Karpas-422 (cell line): ENCODE measurements at regions not wholly inside any gene's neighbourhood (a gene's known extent, or its start where the extent isn't known, plus 50 kb on each side); places are given as distances from the start of the nearest gene placed in this dataset.

Experiments used
- DNase-seq: peaks from one replicate; pipeline ENCODE4 v3.0.0-alpha.2; 2015
- H2AFZ ChIP-seq: fragments of 200-600 bp; sonication (generic); 2 replicates; pipeline ENCODE4 v1.6.1; 2014; ENCODE audit warnings: antibody characterized with exemption, low read length, mixed read lengths
- H3K27ac ChIP-seq: fragments of 200-600 bp; sonication (generic); 2 replicates; pipeline ENCODE4 v1.5.1; 2014; ENCODE audit warnings: mild to moderate bottlenecking, low read length, moderate library complexity
- H3K27me3 ChIP-seq: fragments of 200-600 bp; sonication (generic); 2 replicates; pipeline ENCODE4 v1.6.1; 2014; ENCODE audit warnings: low read length, mixed read lengths
- H3K36me3 ChIP-seq: fragments of 200-600 bp; sonication (generic); 2 replicates; pipeline ENCODE4 v1.6.1; 2014; ENCODE audit warnings: low read length, mixed read lengths; ENCODE audit not compliant: insufficient read depth
- H3K4me1 ChIP-seq: fragments of 200-600 bp; sonication (generic); 2 replicates; pipeline ENCODE4 v1.6.1; 2014; ENCODE audit warnings: mild to moderate bottlenecking, low read length, mixed read lengths
- H3K4me2 ChIP-seq: fragments of 200-600 bp; sonication (generic); 2 replicates; pipeline ENCODE4 v1.6.1; 2014; ENCODE audit warnings: low read length, low read depth, mild to moderate bottlenecking; ENCODE audit not compliant: poor library complexity, severe bottlenecking
- H3K4me3 ChIP-seq: fragments of 200-600 bp; sonication (generic); 2 replicates; pipeline ENCODE4 v1.5.1; 2014; ENCODE audit warnings: mild to moderate bottlenecking, antibody characterized with exemption, low read length, mixed read lengths
- H3K79me2 ChIP-seq: fragments of 200-600 bp; sonication (generic); 2 replicates; pipeline ENCODE4 v1.6.1; 2014; ENCODE audit warnings: mild to moderate bottlenecking, low read length, mixed read lengths
- H3K9ac ChIP-seq: fragments of 200-600 bp; sonication (generic); 2 replicates; pipeline ENCODE4 v1.6.0; 2014; ENCODE audit warnings: low read length
- H3K9me2 ChIP-seq: fragments of 200-600 bp; sonication (generic), shearing (Covaris generic); replicated peaks from 2 replicates; pipeline ENCODE4 v1.6.0; 2014; ENCODE audit warnings: mild to moderate bottlenecking, low read length, moderate library complexity; ENCODE audit not compliant: insufficient read depth
- H3K9me3 ChIP-seq: fragments of 300-700, 200-600 bp; sonication (generic); 2 replicates; pipeline ENCODE4 v1.6.1; 2014; ENCODE audit warnings: low read length, mixed read lengths
- H4K20me1 ChIP-seq: fragments of 200-600 bp; sonication (generic); 2 replicates; pipeline ENCODE4 v1.6.1; 2014; ENCODE audit warnings: mild to moderate bottlenecking, antibody characterized with exemption, low read length, low read depth; ENCODE audit not compliant: insufficient read depth

DNA sequence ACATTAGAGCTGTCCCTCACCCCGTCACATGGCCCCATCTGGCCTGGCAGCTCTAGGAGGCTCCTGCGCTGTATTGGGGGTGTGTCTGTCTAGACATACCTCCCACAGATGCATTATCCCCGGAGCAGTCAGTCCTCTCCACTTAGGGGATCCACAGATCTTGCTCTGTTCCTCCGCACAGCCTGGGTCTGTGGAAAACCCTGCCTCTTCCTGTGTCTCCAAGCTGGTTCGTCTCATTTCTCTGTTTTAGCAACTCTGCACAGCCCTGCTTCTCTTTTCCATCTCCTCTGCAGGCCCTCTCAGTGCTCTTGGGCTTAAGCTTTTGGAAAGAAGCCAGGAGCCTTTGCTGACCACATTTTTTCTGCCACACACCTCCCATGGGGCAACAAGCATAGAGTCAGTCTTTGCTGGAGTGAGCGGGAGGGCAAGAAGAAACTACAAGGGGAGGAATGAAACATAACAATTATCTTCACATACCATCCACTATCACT, 241.5 kb downstream of the FOXD2 start:
- H3K27ac ChIP-seq, result peak overlapping the region; percentile 97
- H3K4me1 ChIP-seq, result peaks cover 75% of the 10 kb centered on the region
- H3K9me2 ChIP-seq, result no peaks in the 10 kb centered on the region
- no peak overlapping the region for H2AFZ ChIP-seq
- H3K9ac ChIP-seq, result peak overlapping the region; percentile 34
- peak overlapping the region; percentile 26; the same call in 1 of the 2 replicates for H3K4me3 ChIP-seq
- DNase-seq, result peak; percentile 89
- no peaks in the 10 kb centered on the region for H4K20me1 ChIP-seq
- peaks cover 2% of the 10 kb centered on the region for H3K36me3 ChIP-seq
- no peaks in the 10 kb centered on the region for H3K27me3 ChIP-seq
- no peaks in the 10 kb centered on the region for H3K9me3 ChIP-seq
- peak overlapping the region; percentile 58 for H3K4me2 ChIP-seq
- 0 out of 2 replicates have a peak, but pooled peaks cover 2% of the 10 kb centered on the region for H3K79me2 ChIP-seq

DNA sequence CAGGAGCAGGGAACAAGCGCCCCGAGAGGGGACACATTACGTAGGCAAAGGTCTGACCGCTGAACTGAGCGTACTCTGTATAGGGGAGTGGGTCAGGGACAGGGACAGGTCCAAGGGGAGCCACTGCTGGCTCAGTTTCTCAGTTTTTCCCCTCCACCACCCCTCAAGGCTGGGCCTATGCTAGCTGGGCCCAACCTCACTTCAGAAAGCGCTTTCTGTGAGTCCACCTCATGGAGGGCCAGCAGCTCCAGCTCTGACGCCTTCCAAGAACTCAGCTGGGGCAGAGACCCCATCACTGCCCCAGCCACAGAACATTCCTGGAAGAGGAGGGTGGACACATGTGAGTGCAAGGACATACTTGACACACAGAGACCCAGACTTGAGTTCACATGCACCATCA, 242.0 kb downstream of the FOXD2 start:
- Histone ChIP-seq H3K4me3 (0 out of 2 replicates have a peak overlapping the region, but pooled peaks have one; percentile 26), H4K20me1 (no peaks in the 10 kb centered on the region), H3K9me3 (no peaks in the 10 kb centered on the region), H2AFZ (no peak overlapping the region), H3K9me2 (no peaks in the 10 kb centered on the region), H3K36me3 (no peaks in the 10 kb centered on the region), H3K4me1 (peaks cover 71% of the 10 kb centered on the region), H3K4me2 (peak overlapping the region; percentile 58), H3K9ac (peak overlapping the region; percentile 34; the same call in 1 of the 2 replicates), H3K27ac (peak overlapping the region; percentile 97; the same call in 1 of the 2 replicates), H3K27me3 (no peaks in the 10 kb centered on the region), H3K79me2 (0 out of 2 replicates have a peak, but pooled peaks cover 2% of the 10 kb centered on the region)
- DNase-seq, result no peak

DNA sequence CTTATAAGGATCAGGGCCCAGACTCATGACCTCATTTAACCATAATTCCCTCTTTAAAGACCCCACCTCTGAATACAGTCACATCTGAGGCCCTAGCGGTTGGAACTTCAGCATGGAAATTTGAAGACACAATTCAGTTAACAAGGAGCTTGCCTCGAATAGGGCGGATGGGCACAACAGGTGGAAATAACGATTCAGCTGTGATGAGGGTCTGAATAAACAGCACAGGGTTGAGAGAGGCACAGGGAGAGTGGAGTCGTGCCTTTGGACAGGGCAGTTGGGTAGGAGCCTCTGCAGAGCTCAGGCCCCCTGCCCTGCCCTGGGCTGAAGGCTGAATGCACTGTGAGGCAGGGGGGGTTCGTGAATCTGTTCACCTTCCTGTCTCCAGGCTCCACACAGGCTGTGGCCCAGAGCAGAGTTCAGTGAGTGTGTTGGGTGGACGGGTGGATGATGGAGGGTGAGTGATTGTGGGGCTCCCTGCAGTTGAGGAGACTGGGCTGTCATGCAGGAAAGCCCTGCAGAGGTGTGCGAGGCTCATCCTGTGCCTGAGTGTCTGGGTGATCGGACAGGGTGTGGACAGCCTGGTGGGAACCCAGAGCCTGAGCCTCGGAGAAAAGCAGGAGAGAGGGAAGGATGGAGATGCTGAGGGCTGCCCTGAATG, 243.1 kb downstream of the FOXD2 start:
- H3K4me3 ChIP-seq, result no peak overlapping the region
- H2AFZ ChIP-seq, result no peak overlapping the region
- DNase-seq, result no peak
- 0 out of 2 replicates have a peak, but pooled peaks cover 2% of the 10 kb centered on the region for H3K79me2 ChIP-seq
- no peaks in the 10 kb centered on the region for H3K27me3 ChIP-seq
- no peaks in the 10 kb centered on the region for H4K20me1 ChIP-seq
- no peak overlapping the region for H3K27ac ChIP-seq
- H3K4me2 ChIP-seq, result no peak overlapping the region
- H3K9me2 ChIP-seq, result no peaks in the 10 kb centered on the region
- no peaks in the 10 kb centered on the region for H3K36me3 ChIP-seq
- H3K9ac ChIP-seq, result no peak overlapping the region
- H3K9me3 ChIP-seq, result no peaks in the 10 kb centered on the region
- peaks cover 66% of the 10 kb centered on the region for H3K4me1 ChIP-seq

DNA sequence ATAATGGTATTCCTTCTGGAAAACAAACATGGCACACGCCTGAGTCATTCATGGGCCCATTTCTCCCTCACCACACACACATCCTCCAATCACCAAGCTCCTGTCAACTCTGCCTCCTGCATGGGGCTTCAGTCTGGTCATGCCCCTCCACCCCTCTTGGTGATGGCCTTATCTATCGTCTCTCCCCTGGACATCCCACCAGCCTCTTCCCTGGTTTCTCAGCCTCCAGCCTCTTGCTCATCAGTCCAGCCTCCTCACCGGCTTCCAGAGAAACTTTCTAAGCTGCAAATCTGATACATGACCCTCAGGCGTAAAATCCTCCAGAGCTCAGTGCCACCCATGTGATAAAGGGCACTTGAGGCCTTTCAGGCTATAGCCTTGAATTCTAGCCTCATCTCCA, 243.9 kb downstream of the FOXD2 start:
- H3K27ac ChIP-seq, result no peak overlapping the region
- no peak overlapping the region for H3K4me2 ChIP-seq
- no peaks in the 10 kb centered on the region for H3K36me3 ChIP-seq
- DNase-seq, result no peak
- peaks cover 58% of the 10 kb centered on the region for H3K4me1 ChIP-seq
- no peaks in the 10 kb centered on the region for H3K9me3 ChIP-seq
- H3K27me3 ChIP-seq, result no peaks in the 10 kb centered on the region
- no peak overlapping the region for H3K4me3 ChIP-seq
- no peak overlapping the region for H3K9ac ChIP-seq
- H3K79me2 ChIP-seq, result 0 out of 2 replicates have a peak, but pooled peaks cover 2% of the 10 kb centered on the region
- H3K9me2 ChIP-seq, result no peaks in the 10 kb centered on the region
- no peaks in the 10 kb centered on the region for H4K20me1 ChIP-seq
- H2AFZ ChIP-seq, result no peak overlapping the region

DNA sequence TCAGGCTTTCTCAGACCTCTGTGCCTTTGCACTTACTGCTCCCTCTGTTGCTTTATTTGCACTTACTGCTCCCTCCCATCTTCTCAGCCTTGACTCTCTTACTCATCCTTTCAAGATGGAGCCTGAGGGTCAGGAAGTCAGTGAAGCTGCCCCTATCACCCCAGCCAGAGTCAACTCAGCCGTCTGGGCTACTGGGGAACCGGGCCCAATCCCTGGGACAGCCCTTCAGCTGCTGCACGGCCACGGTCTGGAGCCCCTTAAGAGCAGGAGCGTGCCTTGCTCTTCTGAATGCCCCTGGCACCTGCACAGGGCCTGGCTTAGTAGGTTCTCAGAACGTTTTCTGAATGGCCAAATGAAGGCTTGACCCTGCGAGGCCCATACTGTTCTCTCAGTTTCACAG, 244.4 kb downstream of the FOXD2 start:
- Histone ChIP-seq H3K9me3 (no peaks in the 10 kb centered on the region), H3K4me2 (no peak overlapping the region), H3K27me3 (no peaks in the 10 kb centered on the region), H3K4me1 (peaks cover 54% of the 10 kb centered on the region), H3K27ac (no peak overlapping the region), H3K36me3 (no peaks in the 10 kb centered on the region), H3K9me2 (no peaks in the 10 kb centered on the region), H3K4me3 (no peak overlapping the region), H2AFZ (no peak overlapping the region), H3K9ac (no peak overlapping the region), H3K79me2 (no peaks in the 10 kb centered on the region), H4K20me1 (no peaks in the 10 kb centered on the region)
- DNase-seq, result no peak

DNA sequence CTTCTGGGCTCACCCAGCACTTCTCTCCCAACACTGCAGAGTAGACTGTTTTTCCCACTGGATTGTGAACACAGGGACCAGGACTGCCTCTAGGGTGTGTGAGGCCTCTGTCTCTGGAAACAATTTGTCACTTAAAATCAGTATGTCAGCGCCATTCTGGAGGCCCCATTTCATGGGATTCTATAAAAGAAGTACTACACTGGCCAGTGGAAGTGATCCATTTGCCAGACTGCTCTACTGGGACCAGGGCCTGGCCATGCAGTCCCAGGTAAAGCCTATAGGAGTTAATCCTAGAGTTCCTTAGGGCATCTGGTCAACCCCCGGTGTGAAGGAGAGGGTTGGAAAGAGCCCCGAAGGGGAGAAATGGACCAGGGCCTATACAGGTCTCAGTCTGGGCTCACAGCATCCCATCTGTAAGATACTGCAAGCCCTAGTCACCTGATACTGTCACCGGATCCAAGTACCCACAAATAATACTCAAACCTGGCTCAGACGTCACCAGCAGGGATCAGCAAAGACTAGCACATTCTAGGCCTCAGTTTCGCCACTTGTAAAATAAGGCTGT, 245.0 kb downstream of the FOXD2 start:
- Histone ChIP-seq H2AFZ (no peak overlapping the region), H3K9ac (no peak overlapping the region), H3K4me2 (no peak overlapping the region), H3K9me3 (no peaks in the 10 kb centered on the region), H3K4me3 (no peak overlapping the region), H4K20me1 (no peaks in the 10 kb centered on the region), H3K9me2 (no peaks in the 10 kb centered on the region), H3K36me3 (no peaks in the 10 kb centered on the region), H3K27ac (no peak overlapping the region), H3K4me1 (peaks cover 47% of the 10 kb centered on the region), H3K79me2 (no peaks in the 10 kb centered on the region), H3K27me3 (no peaks in the 10 kb centered on the region)
- DNase-seq, result no peak

DNA sequence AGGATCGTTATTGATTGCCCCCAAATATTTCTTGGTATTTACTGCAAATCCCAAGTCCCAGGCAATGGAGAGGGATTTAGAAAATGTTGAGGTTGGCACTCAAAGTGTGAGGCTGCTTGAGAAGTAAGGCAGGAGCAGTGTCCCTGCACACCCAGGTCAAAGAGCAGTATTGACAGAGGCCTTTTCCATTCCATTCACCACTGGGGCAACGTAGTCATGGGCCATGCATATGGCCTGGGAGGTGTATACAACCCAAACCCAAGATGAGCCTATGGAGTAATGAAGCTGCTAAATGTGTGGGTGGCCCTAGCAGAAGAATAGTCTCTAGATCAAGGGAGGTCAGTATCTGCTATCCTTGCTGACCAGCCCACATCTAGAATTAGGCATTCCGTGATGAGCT, 245.6 kb downstream of the FOXD2 start:
- no peak overlapping the region for H3K9ac ChIP-seq
- H3K79me2 ChIP-seq, result no peaks in the 10 kb centered on the region
- H3K4me2 ChIP-seq, result no peak overlapping the region
- no peaks in the 10 kb centered on the region for H3K27me3 ChIP-seq
- H2AFZ ChIP-seq, result no peak overlapping the region
- H3K4me1 ChIP-seq, result peaks cover 42% of the 10 kb centered on the region
- no peaks in the 10 kb centered on the region for H3K9me3 ChIP-seq
- no peaks in the 10 kb centered on the region for H4K20me1 ChIP-seq
- H3K4me3 ChIP-seq, result no peak overlapping the region
- H3K9me2 ChIP-seq, result no peaks in the 10 kb centered on the region
- no peak for DNase-seq
- no peak overlapping the region for H3K27ac ChIP-seq
- no peaks in the 10 kb centered on the region for H3K36me3 ChIP-seq

DNA sequence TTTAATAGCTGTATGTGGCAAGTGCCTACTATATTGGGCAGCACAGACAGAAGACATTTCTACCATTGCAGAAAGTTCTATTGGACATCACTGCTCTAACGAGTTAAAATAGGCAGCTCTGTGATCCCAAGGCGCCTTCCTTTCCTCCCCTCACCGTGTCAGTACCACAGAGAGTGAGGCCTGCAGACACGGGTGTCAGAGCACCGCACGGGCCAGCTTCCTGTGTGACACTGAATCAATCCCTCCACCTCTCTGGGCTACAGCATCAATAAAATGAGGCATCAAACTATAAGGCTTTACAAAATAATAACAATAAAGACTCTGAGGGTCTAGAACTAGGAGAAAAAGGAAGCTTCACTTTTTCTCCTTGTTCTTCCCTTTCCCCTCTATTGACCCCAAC, 246.7 kb downstream of the FOXD2 start:
- no peaks in the 10 kb centered on the region for H3K27me3 ChIP-seq
- peaks cover 31% of the 10 kb centered on the region for H3K4me1 ChIP-seq

More for the DNA sequence above, 246.7 kb downstream of the FOXD2 start:
- Histone ChIP-seq H3K27ac (no peak overlapping the region), H3K4me3 (no peak overlapping the region), H4K20me1 (no peaks in the 10 kb centered on the region), H3K9me2 (no peaks in the 10 kb centered on the region), H3K79me2 (no peaks in the 10 kb centered on the region), H3K9ac (no peak overlapping the region), H3K4me2 (no peak overlapping the region), H3K36me3 (no peaks in the 10 kb centered on the region), H2AFZ (no peak overlapping the region), H3K9me3 (no peaks in the 10 kb centered on the region)
- no peak for DNase-seq
